HCT116 (cell line): ENCODE measurements at regions not wholly inside any gene's neighbourhood (a gene's known extent, or its start where the extent isn't known, plus 50 kb on each side); places are given as distances from the start of the nearest gene placed in this dataset.

Experiments used
- ATAC-seq: fragments of 200-7000 bp; cut with Tn5 transposase; 2 replicates; pipeline ENCODE4 v1.9.1; 2020; ENCODE audit warnings: mild to moderate bottlenecking, moderate library complexity
- BruUV-seq: library from RNA; stranded (reverse); fragments of 400-500 nt; replicated peaks from 2 replicates; lab custom pipeline; 2021; lab: Mats Ljungman, UMichigan
- CTCF ChIA-PET: fragments of 300-600 bp; sonication (Branson Sonifier 250); formaldehyde crosslinking; loops from one replicate; lab custom pipeline; 2021; ENCODE audit warnings: antibody characterized with exemption; lab: Charles Lee
- POLR2A ChIA-PET: fragments of 300-600, 350-600 bp; sonication (Branson Sonifier 250); formaldehyde crosslinking; loops from one replicate; lab custom pipeline; 2021; ENCODE audit warnings: antibody characterized with exemption; lab: Charles Lee
- RAD21 ChIA-PET, 2 experiments: fragments of 300-600 bp; sonication (Branson Sonifier 250); formaldehyde crosslinking; loops; one replicate each; lab custom pipeline; 2023; ENCODE audit warnings: low total read pairs in 2 of 2; ENCODE audit not compliant: uncharacterized antibody in 2 of 2, unreplicated experiment in 2 of 2, low non-redundant PET in 1 of 2; lab: Charles Lee
- DNase-seq: peaks from one replicate; pipeline ENCODE4 v3.0.0-alpha.2; 2010; ENCODE audit warnings: low read depth, low spot score
- H2AFZ ChIP-seq: fragments of 200-600 bp; shearing (Covaris generic), sonication (generic); 2 replicates; pipeline ENCODE4 v1.6.1; 2017; ENCODE audit warnings: low read depth, mixed run types, mixed read lengths, antibody characterized with exemption, low read length; ENCODE audit not compliant: poor library complexity, severe bottlenecking
- H3K27ac ChIP-seq: 2 replicates; pipeline ENCODE4 v1.5.1; 2012; ENCODE audit warnings: low read depth, low read length
- H3K27me3 ChIP-seq: fragments of 200-600 bp; sonication (generic); 2 replicates; pipeline ENCODE4 v1.6.1; 2016; ENCODE audit warnings: mixed run types, low read length, mixed read lengths; ENCODE audit not compliant: insufficient read depth
- H3K36me3 ChIP-seq, 2 experiments: fragments of 200-500 bp in 1 of 2; fragments of 200-600 bp in 1 of 2; sonication (Bioruptor generic) in 1 of 2; sonication (generic) in 1 of 2; 2 replicates each; pipeline versions ENCODE4 v1.5.1 to v1.6.1; 2014 to 2016; ENCODE audit warnings: low read length in 2 of 2, inconsistent platforms in 1 of 2, mixed read lengths in 1 of 2, mixed run types in 1 of 2; ENCODE audit not compliant: insufficient read depth in 2 of 2, control insufficient read depth in 1 of 2
- H3K4me1 ChIP-seq, 2 experiments: fragments of 200-600 bp in 1 of 2; sonication (generic) in 1 of 2; 2 replicates each; pipeline versions ENCODE4 v1.5.1 to v1.6.1; 2012 to 2017; ENCODE audit warnings: low read length in 2 of 2, inconsistent platforms in 1 of 2, mild to moderate bottlenecking in 1 of 2, mixed read lengths in 1 of 2, mixed run types in 1 of 2, moderate library complexity in 1 of 2; ENCODE audit not compliant: insufficient read depth in 2 of 2, control insufficient read depth in 1 of 2
- H3K4me2 ChIP-seq: fragments of 200-600 bp; sonication (generic); 2 replicates; pipeline ENCODE4 v1.6.1; 2017; ENCODE audit warnings: mixed run types, low read length, mixed read lengths
- H3K4me3 ChIP-seq, 2 experiments: fragments of 200-600 bp in 1 of 2; sonication (generic) in 1 of 2; replicated peaks in 1 of 2; 2 replicates each; pipeline ENCODE4 v1.5.1; 2011 to 2016; ENCODE audit warnings: low read length in 2 of 2, control low read depth in 1 of 2, low read depth in 1 of 2, mild to moderate bottlenecking in 1 of 2, mixed read lengths in 1 of 2, mixed run types in 1 of 2
- H3K79me2 ChIP-seq: fragments of 200-600 bp; sonication (generic); 2 replicates; pipeline ENCODE4 v1.6.1; 2017; ENCODE audit warnings: mild to moderate bottlenecking, mixed run types, low read length, moderate library complexity, mixed read lengths; ENCODE audit not compliant: insufficient read depth
- H3K9ac ChIP-seq: fragments of 200-600 bp; sonication (generic); 2 replicates; pipeline ENCODE4 v1.6.1; 2016; ENCODE audit warnings: low read length, mixed read lengths
- H3K9me2 ChIP-seq: fragments of 200-600 bp; sonication (generic), shearing (Covaris generic); 2 replicates; pipeline ENCODE4 v1.6.1; 2017; ENCODE audit warnings: mixed run types, mild to moderate bottlenecking, moderate library complexity; ENCODE audit not compliant: insufficient read depth
- H3K9me3 ChIP-seq, 2 experiments: fragments of 200-500 bp in 1 of 2; fragments of 200-600 bp in 1 of 2; sonication (Bioruptor generic) in 1 of 2; sonication (generic) in 1 of 2; 2 replicates each; pipeline ENCODE4 v1.6.1; 2014 to 2017; ENCODE audit warnings: low read length in 2 of 2, mixed read lengths in 2 of 2, inconsistent platforms in 1 of 2, low read depth in 1 of 2, mild to moderate bottlenecking in 1 of 2, mixed run types in 1 of 2, moderate library complexity in 1 of 2; ENCODE audit not compliant: control insufficient read depth in 1 of 2, insufficient read depth in 1 of 2
- H4K20me1 ChIP-seq: fragments of 200-600 bp; sonication (generic), shearing (Covaris generic); 2 replicates; pipeline ENCODE4 v1.6.1; 2017; ENCODE audit warnings: mixed run types, mild to moderate bottlenecking, moderate library complexity; ENCODE audit not compliant: insufficient read depth
- ATF3 ChIP-seq: IDR thresholded peaks from 2 replicates; pipeline ENCODE4 v1.6.1; 2012
- CBX3 ChIP-seq: IDR thresholded peaks from 2 replicates; pipeline ENCODE4 v1.6.1; 2012; ENCODE audit warnings: low read depth
- CEBPB ChIP-seq: IDR thresholded peaks from 2 replicates; pipeline ENCODE4 v1.6.1; 2012; ENCODE audit warnings: low read depth
- EGR1 ChIP-seq: IDR thresholded peaks from 2 replicates; pipeline ENCODE4 v1.6.1; 2012; ENCODE audit warnings: low read depth
- ELF1 ChIP-seq: IDR thresholded peaks from 2 replicates; pipeline ENCODE4 v1.6.1; 2012; ENCODE audit warnings: low read depth, borderline replicate concordance
- EZH2 ChIP-seq: fragments of 200-600 bp; sonication (generic); IDR thresholded peaks from 2 replicates; pipeline ENCODE4 v1.6.1; 2017; ENCODE audit warnings: antibody characterized with exemption, mixed run types
- EZH2phosphoT487 ChIP-seq: fragments of 200-600 bp; IDR thresholded peaks from 2 replicates; pipeline ENCODE4 v1.6.1; 2018; ENCODE audit warnings: antibody characterized with exemption, borderline replicate concordance
- FOSL1 ChIP-seq: IDR thresholded peaks from 2 replicates; pipeline ENCODE4 v1.6.1; 2012; ENCODE audit warnings: low read depth
- POLR2A ChIP-seq: IDR thresholded peaks from 2 replicates; pipeline ENCODE4 v1.7.0; 2011; ENCODE audit warnings: borderline replicate concordance; ENCODE audit not compliant: insufficient read depth, insufficient read length; ENCODE audit errors: extremely low read depth
- POLR2AphosphoS5 ChIP-seq: IDR thresholded peaks from 2 replicates; pipeline ENCODE4 v1.6.1; 2011; ENCODE audit warnings: mild to moderate bottlenecking, low read depth, low read length, moderate library complexity
- REST ChIP-seq: IDR thresholded peaks from 2 replicates; pipeline ENCODE4 v1.6.1; 2012; ENCODE audit warnings: low read depth
- SIN3A ChIP-seq: IDR thresholded peaks from 2 replicates; pipeline ENCODE4 v1.6.1; 2012; ENCODE audit warnings: low read depth
- SP1 ChIP-seq: IDR thresholded peaks from 2 replicates; pipeline ENCODE4 v1.6.1; 2012; ENCODE audit warnings: low read depth
- SRF ChIP-seq: IDR thresholded peaks from 2 replicates; pipeline ENCODE4 v1.6.1; 2012; ENCODE audit warnings: low read depth
- TCF7L2 ChIP-seq: IDR thresholded peaks from 2 replicates; pipeline ENCODE4 v1.7.0; 2011; ENCODE audit warnings: borderline replicate concordance, inconsistent platforms; ENCODE audit not compliant: insufficient read depth, insufficient read length; ENCODE audit errors: extremely low read depth
- ZBTB33 ChIP-seq: IDR thresholded peaks from 2 replicates; pipeline ENCODE4 v1.6.1; 2011; ENCODE audit warnings: mild to moderate bottlenecking, low read length, moderate library complexity; ENCODE audit not compliant: insufficient replicate concordance; ENCODE audit errors: extremely low read depth
- ZFX ChIP-seq: fragments of 450-650 bp; IDR thresholded peaks from 2 replicates; pipeline ENCODE4 v1.6.1; 2017
- ZNF274 ChIP-seq: fragments of 200-500 bp; sonication (Bioruptor generic); IDR thresholded peaks from 2 replicates; pipeline ENCODE4 v1.6.1; 2014; ENCODE audit warnings: mild to moderate bottlenecking, low read depth, low read length, inconsistent platforms
- intact Hi-C: fragments of 100-400 bp; cut with micrococcal nuclease; formaldehyde crosslinking; loops from 2 replicates; pipeline ENCODE4 v1.10.0; 2022

- TF ChIP-seq SIN3A: no peak
- TF ChIP-seq FOSL1: no peak
- no peak for TF ChIP-seq TCF7L2
- TF ChIP-seq EGR1: no peak
- TF ChIP-seq ZFX: no peak
- no peak for TF ChIP-seq EZH2phosphoT487
- no peak for TF ChIP-seq POLR2A
- no peak for TF ChIP-seq SRF
- TF ChIP-seq SP1: no peak
- TF ChIP-seq CBX3: no peak
- no peak for TF ChIP-seq POLR2AphosphoS5
- TF ChIP-seq CEBPB: no peak
- TF ChIP-seq EZH2: no peak
- TF ChIP-seq ZBTB33: no peak
- no peak for TF ChIP-seq ATF3
- no peak for TF ChIP-seq ELF1
- TF ChIP-seq ZNF274: no peak
- TF ChIP-seq REST: no peak
- H3K36me3 ChIP-seq: no peaks in the 10 kb centered on the region
- no peaks in the 10 kb centered on the region for H3K9me2 ChIP-seq
- no TSS peak for BruUV-seq
- H3K4me1 ChIP-seq: no peaks in the 10 kb centered on the region
- no peak overlapping the region for H3K27ac ChIP-seq
- POLR2A ChIA-PET: no interaction called here
- intact Hi-C loops: no loop called here
- ATAC-seq (no peak), DNase-seq (no peak)
- H3K4me3 ChIP-seq: no peak overlapping the region
- no peaks in the 10 kb centered on the region for H3K27me3 ChIP-seq
- H2AFZ ChIP-seq: no peak overlapping the region
- RAD21 ChIA-PET: no interaction called here
- no peak overlapping the region for H3K4me2 ChIP-seq
- no peak overlapping the region for H3K9ac ChIP-seq
- CTCF ChIA-PET: no interaction called here
- no peaks in the 10 kb centered on the region for H4K20me1 ChIP-seq
- no peaks in the 10 kb centered on the region for H3K79me2 ChIP-seq
- peaks cover 0 to 7% of the 10 kb centered on the region in 2 experiments; a peak in 2 of 4 replicates for H3K9me3 ChIP-seq
Measured at GRCh38 chr18:78523850-78524249, 455.8 kb upstream of the SALL3 start.
